ENCODE measurements at regions not wholly inside any gene's neighbourhood (a gene's known extent, or its start where the extent isn't known, plus 50 kb on each side); places are given as distances from the start of the nearest gene placed in this dataset.

GRCh38 chr15:29998033-29998432 lies 84.7 kb upstream of the GOLGA8J start:
- intact Hi-C loops (cut with DNase I): no loop called here
- Histone ChIP-seq H3K27ac (no peak overlapping the region), H3K36me3 (no peaks in the 10 kb centered on the region), H3K9me3 (no peaks in the 10 kb centered on the region), H3K4me3 (no peak overlapping the region), H3K4me1 (no peaks in the 10 kb centered on the region), H3K27me3 (no peaks in the 10 kb centered on the region)
- no peak for TF ChIP-seq CTCF (IDR thresholded peaks at IDR 0.05)
- no peak for DNase-seq (ENCODE audit: low spot score in 2 of 2)

- no peak for TF ChIP-seq CTCF (IDR thresholded peaks at IDR 0.05)
Measured at GRCh38 chr15:29997499-29997898, 85.3 kb upstream of the GOLGA8J start.

GRCh38 chr15:29994284-29994683 lies 88.5 kb upstream of the GOLGA8J start:
- Histone ChIP-seq H3K4me3 (no peak overlapping the region), H3K36me3 (no peaks in the 10 kb centered on the region), H3K27me3 (no peaks in the 10 kb centered on the region), H3K4me1 (no peaks in the 10 kb centered on the region), H3K27ac (no peak overlapping the region), H3K9me3 (no peaks in the 10 kb centered on the region)
- intact Hi-C loops (cut with DNase I): loop anchor here (5.0 kb wide), 1 partner anchor 52 kb away; no protein-coding TSS in a partner anchor
- no peak for DNase-seq (ENCODE audit: low spot score in 2 of 2)
- no peak for TF ChIP-seq CTCF (IDR thresholded peaks at IDR 0.05)

More at GRCh38 chr15:29997499-29997898, 85.3 kb upstream of the GOLGA8J start:
- Histone ChIP-seq H3K27ac (no peak overlapping the region), H3K9me3 (no peaks in the 10 kb centered on the region), H3K4me3 (no peak overlapping the region), H3K4me1 (no peaks in the 10 kb centered on the region), H3K27me3 (no peaks in the 10 kb centered on the region), H3K36me3 (no peaks in the 10 kb centered on the region)
- DNase-seq (ENCODE audit: low spot score in 2 of 2): no peak
- intact Hi-C loops (cut with DNase I): no loop called here

- TF ChIP-seq CTCF (IDR thresholded peaks at IDR 0.05): no peak
- intact Hi-C loops (cut with DNase I): loop anchor here (5.0 kb wide), 1 partner anchor 49 kb away; no protein-coding TSS in a partner anchor
Measured at GRCh38 chr15:29990954-29991353, 91.8 kb upstream of the GOLGA8J start.

GRCh38 chr15:29990035-29990434 lies 92.7 kb upstream of the GOLGA8J start:
- DNase-seq (ENCODE audit: low spot score in 2 of 2): no peak
- Histone ChIP-seq H3K9me3 (no peaks in the 10 kb centered on the region), H3K4me1 (peaks cover 0 to 3% of the 10 kb centered on the region in 2 donors), H3K27ac (no peak overlapping the region), H3K36me3 (no peaks in the 10 kb centered on the region), H3K27me3 (no peaks in the 10 kb centered on the region), H3K4me3 (no peak overlapping the region)
- TF ChIP-seq CTCF (IDR thresholded peaks at IDR 0.05): no peak
- intact Hi-C loops (cut with DNase I): loop anchor here (5.0 kb wide), 1 partner anchor 48 kb away; no protein-coding TSS in a partner anchor

More at GRCh38 chr15:29990954-29991353, 91.8 kb upstream of the GOLGA8J start:
- Histone ChIP-seq H3K36me3 (no peaks in the 10 kb centered on the region), H3K27me3 (no peaks in the 10 kb centered on the region), H3K27ac (no peak overlapping the region), H3K9me3 (no peaks in the 10 kb centered on the region), H3K4me3 (no peak overlapping the region), H3K4me1 (peaks cover 0 to 3% of the 10 kb centered on the region in 2 donors)
- DNase-seq (ENCODE audit: low spot score in 2 of 2): no peak

GRCh38 chr15:29988701-29989100 lies 94.1 kb upstream of the GOLGA8J start:
- no peak overlapping the region for H3K27ac ChIP-seq

More at GRCh38 chr15:29988701-29989100, 94.1 kb upstream of the GOLGA8J start:
- Histone ChIP-seq H3K9me3 (no peaks in the 10 kb centered on the region), H3K4me3 (no peak overlapping the region), H3K4me1 (peaks cover 0 to 3% of the 10 kb centered on the region in 2 donors), H3K36me3 (no peaks in the 10 kb centered on the region), H3K27me3 (no peaks in the 10 kb centered on the region)
- no peak for DNase-seq (ENCODE audit: low spot score in 2 of 2)
- no peak for TF ChIP-seq CTCF (IDR thresholded peaks at IDR 0.05)
- intact Hi-C loops (cut with DNase I): no loop called here

Data from ascending aorta (tissue), 2 donors.